Raji (cell line): ENCODE measurements at regions not wholly inside any gene's neighbourhood (a gene's known extent, or its start where the extent isn't known, plus 50 kb on each side); places are given as distances from the start of the nearest gene placed in this dataset.

Source experiments
- POLR2A ChIP-seq: IDR thresholded peaks from 2 replicates; pipeline ENCODE4 v1.6.1; 2011; ENCODE audit warnings: low read depth, low read length, control low read depth; ENCODE audit not compliant: insufficient read depth

- TF ChIP-seq POLR2A = no peak
Measured at GRCh38 chrX:9207142-9207541, 173.2 kb upstream of the FAM9B start.

GRCh38 chrX:9211269-9211668, 177.3 kb upstream of the FAM9B start:
- no peak for TF ChIP-seq POLR2A

GRCh38 chrX:9221781-9222180, 187.9 kb upstream of the FAM9B start:
- no peak for TF ChIP-seq POLR2A

- TF ChIP-seq POLR2A = no peak
Measured at GRCh38 chrX:9222299-9222698, 188.4 kb upstream of the FAM9B start.

- no peak for TF ChIP-seq POLR2A
Measured at GRCh38 chrX:9227276-9227675, 193.3 kb upstream of the FAM9B start.

GRCh38 chrX:9231491-9231890, 197.6 kb upstream of the FAM9B start:
- no peak for TF ChIP-seq POLR2A

- no peak for TF ChIP-seq POLR2A
Measured at GRCh38 chrX:9233141-9233540, 199.2 kb upstream of the FAM9B start.

- TF ChIP-seq POLR2A = no peak
Measured at GRCh38 chrX:9234315-9234714, 200.4 kb upstream of the FAM9B start.

- no peak for TF ChIP-seq POLR2A
Measured at GRCh38 chrX:9235722-9236121, 201.8 kb upstream of the FAM9B start.

GRCh38 chrX:9240956-9241355, 207.0 kb upstream of the FAM9B start:
- TF ChIP-seq POLR2A = no peak

GRCh38 chrX:9241427-9241826, 207.5 kb upstream of the FAM9B start:
- TF ChIP-seq POLR2A = no peak

GRCh38 chrX:9249051-9249846, 215.3 kb upstream of the FAM9B start:
- no peak for TF ChIP-seq POLR2A

- TF ChIP-seq POLR2A = no peak
Measured at GRCh38 chrX:9252182-9252581, 212.7 kb upstream of the TBL1X start.

GRCh38 chrX:9253211-9253610, 211.6 kb upstream of the TBL1X start:
- no peak for TF ChIP-seq POLR2A

GRCh38 chrX:9257718-9258420, 207.0 kb upstream of the TBL1X start:
- TF ChIP-seq POLR2A = no peak

- TF ChIP-seq POLR2A = no peak
Measured at GRCh38 chrX:9258421-9259104, 206.3 kb upstream of the TBL1X start.
